LHCN-M2 (cell line): ENCODE measurements at regions not wholly inside any gene's neighbourhood (a gene's known extent, or its start where the extent isn't known, plus 50 kb on each side); places are given as distances from the start of the nearest gene placed in this dataset.
"Not testable (repeated sequence)": the region's sequence is repeated elsewhere in the genome, so short reads cannot be mapped to it uniquely, and the experiment has no call there.

ENCODE experiments used
- DNase-seq: peaks from one replicate; pipeline ENCODE4 v3.0.0-alpha.2; 2012; ENCODE audit warnings: low read depth

GRCh38 chr21:15614766-15615165 is 115.0 kb upstream of the USP25 start:
- no peak for DNase-seq

- peak; percentile 36 for DNase-seq
Observed at GRCh38 chr21:15616864-15617574, 112.8 kb upstream of the USP25 start.

GRCh38 chr21:15617964-15618363 is 111.8 kb upstream of the USP25 start:
- DNase-seq: peak; percentile 90

- DNase-seq: no peak
Observed at GRCh38 chr21:15620892-15621291, 108.9 kb upstream of the USP25 start.

- no peak for DNase-seq
Observed at GRCh38 chr21:15624646-15625045, 105.1 kb upstream of the USP25 start.

- no peak for DNase-seq
Observed at GRCh38 chr21:15625363-15625762, 104.4 kb upstream of the USP25 start.

GRCh38 chr21:15626031-15626430 is 103.8 kb upstream of the USP25 start:
- DNase-seq: no peak

- DNase-seq: no peak
Observed at GRCh38 chr21:15627011-15627410, 102.8 kb upstream of the USP25 start.

- DNase-seq: no peak
Observed at GRCh38 chr21:15627823-15628222, 102.0 kb upstream of the USP25 start.

GRCh38 chr21:15631342-15631741 is 98.4 kb upstream of the USP25 start:
- peak; percentile 73 for DNase-seq

- peak; percentile 54 for DNase-seq
Observed at GRCh38 chr21:15634541-15634940, 95.2 kb upstream of the USP25 start.

- DNase-seq: peak; percentile 54
Observed at GRCh38 chr21:15638856-15639549, 90.8 kb upstream of the USP25 start.

GRCh38 chr21:15640113-15640512 is 89.7 kb upstream of the USP25 start:
- not testable (repeated sequence) for DNase-seq

GRCh38 chr21:15644489-15644888 is 85.3 kb upstream of the USP25 start:
- DNase-seq: no peak

- no peak for DNase-seq
Observed at GRCh38 chr21:15645830-15646229, 84.0 kb upstream of the USP25 start.

GRCh38 chr21:15650735-15651134 is 79.0 kb upstream of the USP25 start:
- no peak for DNase-seq

- DNase-seq: no peak
Observed at GRCh38 chr21:15651172-15651571, 78.6 kb upstream of the USP25 start.

- no peak for DNase-seq
Observed at GRCh38 chr21:15653710-15654109, 76.1 kb upstream of the USP25 start.

GRCh38 chr21:15654171-15654570 is 75.6 kb upstream of the USP25 start:
- no peak for DNase-seq

GRCh38 chr21:15659753-15660422 is 69.9 kb upstream of the USP25 start:
- DNase-seq: peak; percentile 34

- DNase-seq: no peak
Observed at GRCh38 chr21:15660423-15660804, 69.4 kb upstream of the USP25 start.

- DNase-seq: peak; percentile 62
Observed at GRCh38 chr21:15667010-15667409, 62.8 kb upstream of the USP25 start.

- DNase-seq: no peak
Observed at GRCh38 chr21:15667819-15668218, 62.0 kb upstream of the USP25 start.
